B cell (primary cell): ENCODE measurements at regions not wholly inside any gene's neighbourhood (a gene's known extent, or its start where the extent isn't known, plus 50 kb on each side); places are given as distances from the start of the nearest gene placed in this dataset.

Experiments
- ATAC-seq: fragments of 200-7000 bp; cut with Tn5 transposase; one replicate; pipeline ENCODE4 v1.10.0; 2021; ENCODE audit warnings: low read depth, mild to moderate bottlenecking, moderate number of reproducible peaks, moderate library complexity
- CTCF ChIA-PET: fragments of 350-600 bp; sonication (Branson Sonifier 250); formaldehyde crosslinking; loops from one replicate; lab custom pipeline; 2021; ENCODE audit warnings: antibody characterized with exemption, inconsistent platforms; lab: Charles Lee
- POLR2A ChIA-PET: fragments of 350-600 bp; sonication (Branson Sonifier 250); formaldehyde crosslinking; loops from one replicate; lab custom pipeline; 2021; ENCODE audit warnings: antibody characterized with exemption; lab: Charles Lee
- DNase-seq: peaks from one replicate; pipeline ENCODE4 v3.0.0; 2013
- H2AFZ ChIP-seq: 2 replicates; pipeline ENCODE4 v1.6.1; 2012; ENCODE audit warnings: mild to moderate bottlenecking, low read depth, low read length; ENCODE audit not compliant: insufficient read depth, poor library complexity, severe bottlenecking
- H3K27ac ChIP-seq, 2 donors: 1 replicate in 1 of 2; 2 replicates in 1 of 2; pipeline ENCODE4 v1.5.1; 2012 to 2013; ENCODE audit warnings: low read length in 2 of 2, mild to moderate bottlenecking in 2 of 2, moderate library complexity in 1 of 2
- H3K27me3 ChIP-seq, 4 experiments: fragments of 200-600 bp in 1 of 4; sonication (generic) in 1 of 4; replicated peaks in 1 of 4; 1 replicate in 2 of 4; 2 replicates in 2 of 4; pipeline versions ENCODE4 v1.6.1 to v1.7.0; 2013 to 2016; ENCODE audit warnings: low read length in 3 of 4, mild to moderate bottlenecking in 2 of 4, mixed read lengths in 1 of 4, moderate library complexity in 1 of 4; ENCODE audit not compliant: insufficient read depth in 4 of 4, control insufficient read depth in 3 of 4; ENCODE audit errors: control extremely low read depth in 1 of 4
- H3K36me3 ChIP-seq, 2 experiments: replicated peaks in 1 of 2; 1 replicate in 1 of 2; 2 replicates in 1 of 2; pipeline versions ENCODE4 v1.6.1 to v1.7.1; 2013; ENCODE audit warnings: low read length in 1 of 2; ENCODE audit not compliant: insufficient read depth in 2 of 2, control insufficient read depth in 1 of 2; ENCODE audit errors: control extremely low read depth in 1 of 2, extremely low read depth in 1 of 2
- H3K4me1 ChIP-seq, 2 donors: fragments of 200-600 bp in 1 of 2; sonication (generic) in 1 of 2; 1 replicate in 1 of 2; 2 replicates in 1 of 2; pipeline versions ENCODE4 v1.5.1 to v1.6.1; 2013 to 2017; ENCODE audit warnings: low read length in 2 of 2; ENCODE audit not compliant: control insufficient read depth in 2 of 2, insufficient read depth in 2 of 2
- H3K4me2 ChIP-seq: replicated peaks from 2 replicates; pipeline ENCODE3; 2012; ENCODE audit warnings: mild to moderate bottlenecking, low read depth, low read length; ENCODE audit not compliant: poor library complexity, severe bottlenecking
- H3K4me3 ChIP-seq, 5 experiments: fragments of 200-600 bp in 1 of 5; sonication (generic) in 1 of 5; 1 replicate in 3 of 5; 2 replicates in 2 of 5; pipeline versions ENCODE4 v1.5.1 to v1.7.0; 2011 to 2016; ENCODE audit warnings: low read length in 4 of 5, mild to moderate bottlenecking in 4 of 5, low read depth in 2 of 5, control low read depth in 1 of 5, moderate library complexity in 1 of 5; ENCODE audit not compliant: insufficient read depth in 1 of 5; ENCODE audit errors: control extremely low read depth in 1 of 5, extremely low read depth in 1 of 5
- H3K79me2 ChIP-seq: fragments of 200-600 bp; sonication (generic); one replicate; pipeline ENCODE4 v1.6.0; 2016; ENCODE audit warnings: low read length; ENCODE audit not compliant: control insufficient read depth, insufficient read depth
- H3K9ac ChIP-seq: fragments of 200-600 bp; sonication (generic); 2 replicates; pipeline ENCODE4 v1.6.1; 2017; ENCODE audit warnings: mild to moderate bottlenecking, low read length, moderate library complexity
- H3K9me3 ChIP-seq, 3 donors: one replicate each; pipeline versions ENCODE4 v1.6.1 to v1.7.1; 2013; ENCODE audit warnings: low read length in 2 of 3; ENCODE audit not compliant: control insufficient read depth in 2 of 3, insufficient read depth in 1 of 3; ENCODE audit errors: control extremely low read depth in 1 of 3
- H4K20me1 ChIP-seq: 2 replicates; pipeline ENCODE4 v1.6.0; 2012; ENCODE audit warnings: mild to moderate bottlenecking, low read length; ENCODE audit not compliant: insufficient read depth, control insufficient read depth, poor library complexity, severe bottlenecking
- H3K27ac Mint-ChIP-seq: one replicate; pipeline ENCODE4 v1.8.0; 2021; ENCODE audit warnings: mixed read lengths
- H3K27me3 Mint-ChIP-seq: one replicate; pipeline ENCODE4 v1.8.0; 2021; ENCODE audit warnings: mixed read lengths
- H3K4me1 Mint-ChIP-seq: one replicate; pipeline ENCODE4 v1.8.0; 2021; ENCODE audit warnings: mixed read lengths
- H3K4me3 Mint-ChIP-seq: one replicate; pipeline ENCODE4 v1.8.0; 2021; ENCODE audit warnings: mixed read lengths
- H3K9me3 Mint-ChIP-seq: one replicate; pipeline ENCODE4 v1.8.0; 2022; ENCODE audit warnings: mixed read lengths; ENCODE audit not compliant: insufficient read depth
- CTCF ChIP-seq: fragments of 200-600 bp; IDR thresholded peaks from one replicate; pipeline ENCODE4 v1.8.0; 2022; ENCODE audit warnings: antibody characterized with exemption, mild to moderate bottlenecking
- EZH2 ChIP-seq: IDR thresholded peaks from 2 replicates; pipeline ENCODE4 v1.6.1; 2012; ENCODE audit warnings: borderline replicate concordance, low read depth, mild to moderate bottlenecking, moderate library complexity, low read length; ENCODE audit not compliant: insufficient read depth, poor library complexity, severe bottlenecking
- WGBS: methylation state at CpG from one replicate; pipeline ENCODE4 v1.1.5; 2013; ENCODE audit warnings: missing lambda C conversion rate; ENCODE audit not compliant: insufficient coverage; 5-methylcytosine and 5-hydroxymethylcytosine counted together
- intact Hi-C: fragments of 100-400 bp; cut with micrococcal nuclease; formaldehyde crosslinking; loops from one replicate; pipeline ENCODE4 v1.10.0; 2022

DNA sequence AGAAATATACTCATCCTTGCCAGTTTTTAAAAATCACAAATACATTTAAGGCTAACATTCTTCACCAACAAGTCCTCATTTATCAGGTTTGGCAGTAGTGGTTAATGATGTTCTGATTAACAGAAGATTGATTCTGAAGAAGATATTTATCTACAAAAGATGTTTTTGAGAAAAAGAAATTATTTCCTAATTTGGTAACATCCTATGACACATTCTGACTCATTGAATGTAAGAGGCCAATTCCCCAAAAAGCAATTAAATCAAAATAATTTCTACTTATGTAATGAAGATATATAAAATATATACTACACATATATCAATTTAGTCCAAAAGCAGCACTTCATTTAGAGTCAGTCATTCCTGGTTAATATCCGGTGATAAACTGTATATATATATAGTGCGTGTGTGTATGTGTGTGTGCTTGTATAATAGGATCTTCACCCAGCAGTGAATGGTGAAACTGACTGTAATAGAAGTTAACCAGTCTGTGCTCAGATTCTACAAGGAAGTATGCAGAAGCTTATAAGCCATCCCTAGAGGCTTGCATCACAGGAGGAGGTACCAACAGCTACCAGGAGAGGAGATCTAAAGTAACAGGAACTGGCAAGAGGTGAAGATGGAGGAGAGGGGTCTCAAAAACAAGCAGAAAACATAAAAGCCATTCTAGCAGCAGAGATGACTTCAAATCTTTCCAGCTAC is 82.9 kb upstream of the MARCKS start:
- no peaks in the 10 kb centered on the region for H3K9me3 Mint-ChIP-seq
- H3K27me3 ChIP-seq: no peaks in the 10 kb centered on the region
- no peaks in the 10 kb centered on the region for H3K79me2 ChIP-seq
- DNase-seq: no peak
- no peaks in the 10 kb centered on the region for H3K9me3 ChIP-seq
- ATAC-seq: peak; percentile 33
- H3K4me2 ChIP-seq: no peak overlapping the region
- no peak overlapping the region for H3K27ac Mint-ChIP-seq
- H3K4me1 Mint-ChIP-seq: peaks cover 6% of the 10 kb centered on the region
- H2AFZ ChIP-seq: peak overlapping the region; percentile 18
- H3K36me3 ChIP-seq: no peaks in the 10 kb centered on the region
- ChIA-PET CTCF (interaction anchor here (1.2 kb wide), 1 partner anchor 81 kb away, joined by 3 read pairs; no protein-coding TSS in a partner anchor), POLR2A (no interaction called here)
- intact Hi-C loops: no loop called here
- no peaks in the 10 kb centered on the region for H3K27me3 Mint-ChIP-seq
- TF ChIP-seq EZH2: no peak
- no peak for TF ChIP-seq CTCF
- H3K4me3 Mint-ChIP-seq: no peak overlapping the region
- H3K27ac ChIP-seq: no peak overlapping the region
- H3K9ac ChIP-seq: no peak overlapping the region
- H3K4me1 ChIP-seq: no peaks in the 10 kb centered on the region
- H4K20me1 ChIP-seq: no peaks in the 10 kb centered on the region
- WGBS: 100% methylated on average over 1 of the region's 2 CpGs
- H3K4me3 ChIP-seq: no peak overlapping the region

DNA sequence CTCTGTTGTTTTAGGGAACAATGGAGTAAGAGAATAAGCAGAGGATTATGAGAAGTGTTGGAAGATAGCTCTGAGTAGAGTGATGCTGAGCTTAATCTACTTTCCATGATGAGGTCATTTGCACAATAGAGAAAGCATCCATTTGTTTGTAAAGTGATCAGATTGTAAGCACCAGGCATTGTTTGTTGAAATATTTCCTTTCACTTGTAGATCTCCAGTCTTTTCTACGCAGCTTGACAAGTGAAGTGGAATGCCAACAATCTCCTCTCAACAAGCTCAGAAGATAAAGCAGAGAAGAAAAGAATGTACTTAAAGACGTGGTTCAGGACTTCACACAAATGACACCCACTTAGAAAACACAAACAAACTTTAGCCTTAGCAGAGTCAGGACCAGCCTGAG is 80.1 kb upstream of the MARCKS start:
- CTCF ChIA-PET: no interaction called here
- intact Hi-C loops: no loop called here
- H3K27me3 ChIP-seq: no peaks in the 10 kb centered on the region

More for the DNA sequence above, 80.1 kb upstream of the MARCKS start:
- Histone ChIP-seq H3K9ac (no peak overlapping the region), H4K20me1 (no peaks in the 10 kb centered on the region), H3K27ac (no peak overlapping the region), H3K9me3 (no peaks in the 10 kb centered on the region), H3K79me2 (no peaks in the 10 kb centered on the region), H3K4me3 (no peak overlapping the region), H3K4me1 (no peaks in the 10 kb centered on the region), H2AFZ (no peak overlapping the region), H3K36me3 (no peaks in the 10 kb centered on the region), H3K4me2 (no peak overlapping the region)
- no peak for TF ChIP-seq EZH2
- ATAC-seq: no peak
- Mint-ChIP-seq H3K9me3 (no peaks in the 10 kb centered on the region), H3K4me1 (peaks cover 9% of the 10 kb centered on the region), H3K4me3 (no peak overlapping the region), H3K27me3 (no peaks in the 10 kb centered on the region), H3K27ac (no peak overlapping the region)
- POLR2A ChIA-PET: no interaction called here
- WGBS: 100% methylated on average over 1 of the region's 2 CpGs
- no peak for DNase-seq
